Fibroblast of lung (primary cell): ENCODE measurements at regions not wholly inside any gene's neighbourhood (a gene's known extent, or its start where the extent isn't known, plus 50 kb on each side); places are given as distances from the start of the nearest gene placed in this dataset.

ENCODE experiments used
- EZH2 ChIP-seq: IDR thresholded peaks from 2 replicates; pipeline ENCODE4 v1.5.1; 2012; ENCODE audit warnings: low read length, control low read depth, mild to moderate bottlenecking; ENCODE audit errors: missing control alignments
- TF ChIP-seq, protein P1 (sequence below), 2 donors: IDR thresholded peaks in 1 of 2; conservative IDR thresholded peaks in 1 of 2; 1 replicate in 1 of 2; 2 replicates in 1 of 2; pipeline ENCODE4 v1.5.1; 2011 to 2012; ENCODE audit warnings: low read length in 2 of 2, control low read depth in 1 of 2, inconsistent platforms in 1 of 2, low read depth in 1 of 2, mild to moderate bottlenecking in 1 of 2

DNA sequence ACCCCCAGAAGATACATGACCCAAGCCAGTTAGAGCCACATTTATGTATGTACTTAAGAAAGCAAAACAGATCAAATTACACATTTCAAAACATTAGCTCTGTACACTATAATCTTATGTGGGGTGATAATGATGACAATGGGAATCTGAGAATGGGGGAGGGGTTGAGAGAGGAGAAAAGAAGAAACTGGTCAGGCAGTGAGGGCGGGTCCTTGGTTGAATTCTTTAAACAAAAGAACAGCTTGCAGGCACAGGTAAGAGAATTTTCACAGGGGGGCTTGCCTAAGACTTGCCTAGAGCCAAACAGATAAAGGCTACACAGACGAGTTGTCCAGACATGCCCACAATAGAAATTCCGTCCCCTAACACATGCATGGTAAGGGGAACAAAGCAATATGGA is 76.8 kb upstream of the PTER start:
- TF ChIP-seq, protein P1, sequence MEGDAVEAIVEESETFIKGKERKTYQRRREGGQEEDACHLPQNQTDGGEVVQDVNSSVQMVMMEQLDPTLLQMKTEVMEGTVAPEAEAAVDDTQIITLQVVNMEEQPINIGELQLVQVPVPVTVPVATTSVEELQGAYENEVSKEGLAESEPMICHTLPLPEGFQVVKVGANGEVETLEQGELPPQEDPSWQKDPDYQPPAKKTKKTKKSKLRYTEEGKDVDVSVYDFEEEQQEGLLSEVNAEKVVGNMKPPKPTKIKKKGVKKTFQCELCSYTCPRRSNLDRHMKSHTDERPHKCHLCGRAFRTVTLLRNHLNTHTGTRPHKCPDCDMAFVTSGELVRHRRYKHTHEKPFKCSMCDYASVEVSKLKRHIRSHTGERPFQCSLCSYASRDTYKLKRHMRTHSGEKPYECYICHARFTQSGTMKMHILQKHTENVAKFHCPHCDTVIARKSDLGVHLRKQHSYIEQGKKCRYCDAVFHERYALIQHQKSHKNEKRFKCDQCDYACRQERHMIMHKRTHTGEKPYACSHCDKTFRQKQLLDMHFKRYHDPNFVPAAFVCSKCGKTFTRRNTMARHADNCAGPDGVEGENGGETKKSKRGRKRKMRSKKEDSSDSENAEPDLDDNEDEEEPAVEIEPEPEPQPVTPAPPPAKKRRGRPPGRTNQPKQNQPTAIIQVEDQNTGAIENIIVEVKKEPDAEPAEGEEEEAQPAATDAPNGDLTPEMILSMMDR (conservative IDR thresholded peaks at IDR 0.05 in 1 of 2, IDR thresholded peaks at IDR 0.05 in 1 of 2; ENCODE audit: low read depth in 1 of 2, low read length in 2 of 2): no peak
- no peak for TF ChIP-seq EZH2
